Astrocyte of the spinal cord (primary cell): ENCODE measurements at regions not wholly inside any gene's neighbourhood (a gene's known extent, or its start where the extent isn't known, plus 50 kb on each side); places are given as distances from the start of the nearest gene placed in this dataset.
A peak's percentile ranks its signal among the peaks of the same experiment; 100 is the strongest.
"Not testable (repeated sequence)": the region's sequence is repeated elsewhere in the genome, so short reads cannot be mapped to it uniquely, and the experiment has no call there.

ENCODE experiments used
- DNase-seq: peaks from one replicate; pipeline ENCODE4 v3.0.0; 2011; ENCODE audit warnings: low read depth, low spot score
- H3K4me3 ChIP-seq: 2 replicates; pipeline ENCODE4 v1.5.1; 2011; ENCODE audit warnings: low read depth, mild to moderate bottlenecking, low read length, moderate library complexity
- CTCF ChIP-seq: IDR thresholded peaks from 2 replicates; pipeline ENCODE4 v1.5.1; 2012; ENCODE audit warnings: low read depth, mild to moderate bottlenecking, low read length, inconsistent platforms
- in situ Hi-C: cut with HindIII; loops from 2 replicates; pipeline ENCODE4 v1.10.0; 2017; ENCODE audit warnings: low sequenced_read_pairs

- no peak for TF ChIP-seq CTCF
- no peak overlapping the region for H3K4me3 ChIP-seq
- in situ Hi-C loops: no loop called here
- DNase-seq: peak; percentile 92
Measured at GRCh38 chr2:224101820-224102630, 62.9 kb upstream of the SERPINE2 start.

- no peak for TF ChIP-seq CTCF
- no peak for DNase-seq
- no peak overlapping the region for H3K4me3 ChIP-seq
- in situ Hi-C loops: no loop called here
Measured at GRCh38 chr2:224099861-224100643, 61.0 kb upstream of the SERPINE2 start.

- in situ Hi-C loops: no loop called here
- H3K4me3 ChIP-seq: no peak overlapping the region
- DNase-seq: no peak
- no peak for TF ChIP-seq CTCF
Measured at GRCh38 chr2:224098481-224099230, 59.6 kb upstream of the SERPINE2 start.

- no peak overlapping the region for H3K4me3 ChIP-seq
- TF ChIP-seq CTCF: no peak
- in situ Hi-C loops: no loop called here
- DNase-seq: no peak
Measured at GRCh38 chr2:224094413-224094812, 55.3 kb upstream of the SERPINE2 start.

- DNase-seq, H3K4me3 ChIP-seq, in situ Hi-C loops: not testable (repeated sequence)
Measured at GRCh38 chr2:224091671-224092070, 52.6 kb upstream of the SERPINE2 start.

GRCh38 chr2:224089606-224090005 lies 50.5 kb upstream of the SERPINE2 start:
- in situ Hi-C loops, H3K4me3 ChIP-seq, DNase-seq: not testable (repeated sequence)
